HEK293T (cell line): ENCODE measurements at regions not wholly inside any gene's neighbourhood (a gene's known extent, or its start where the extent isn't known, plus 50 kb on each side); places are given as distances from the start of the nearest gene placed in this dataset.

Experiments
- CTCF ChIA-PET: fragments of 350-600 bp; formaldehyde crosslinking; extraction: SDS; loops from one replicate; lab custom pipeline; 2021; ENCODE audit warnings: antibody characterized with exemption, inconsistent platforms; lab: Yijun Ruan, JAX
- POLR2A ChIA-PET: fragments of 350-600 bp; formaldehyde crosslinking; extraction: SDS; loops from one replicate; lab custom pipeline; 2020; ENCODE audit warnings: antibody characterized with exemption, inconsistent platforms; lab: Yijun Ruan, JAX
- DNase-seq: peaks from one replicate; pipeline ENCODE4 v3.0.0; 2012; ENCODE audit warnings: mixed read lengths; ENCODE audit errors: extremely low spot score
- ARNT ChIP-seq: fragments of 450-650 bp; IDR thresholded peaks from 2 replicates; pipeline ENCODE4 v1.6.1; 2017; ENCODE audit warnings: mild to moderate bottlenecking
- BHLHE40 ChIP-seq: fragments of 450-650 bp; IDR thresholded peaks from 2 replicates; pipeline ENCODE4 v1.6.1; 2016; ENCODE audit warnings: mild to moderate bottlenecking, moderate library complexity, borderline replicate concordance
- CTBP1 ChIP-seq: fragments of 450-650 bp; IDR thresholded peaks from 2 replicates; pipeline ENCODE4 v1.6.1; 2016; ENCODE audit warnings: borderline replicate concordance
- ELF4 ChIP-seq: fragments of 450-650 bp; IDR thresholded peaks from 2 replicates; pipeline ENCODE4 v1.6.1; 2017; ENCODE audit warnings: antibody characterized with exemption
- FOXA1 ChIP-seq: fragments of 450-650 bp; IDR thresholded peaks from 2 replicates; pipeline ENCODE4 v1.6.1; 2016; ENCODE audit warnings: mild to moderate bottlenecking
- FOXK2 ChIP-seq: fragments of 450-650 bp; IDR thresholded peaks from 2 replicates; pipeline ENCODE4 v1.6.1; 2016; ENCODE audit warnings: mild to moderate bottlenecking
- FOXM1 ChIP-seq: fragments of 450-650 bp; IDR thresholded peaks from 2 replicates; pipeline ENCODE4 v1.6.1; 2017; ENCODE audit warnings: mild to moderate bottlenecking, borderline replicate concordance
- HDGF ChIP-seq: fragments of 450-650 bp; IDR thresholded peaks from 2 replicates; pipeline ENCODE4 v1.6.1; 2017; ENCODE audit warnings: antibody characterized with exemption, borderline replicate concordance
- L3MBTL2 ChIP-seq: fragments of 450-650 bp; conservative IDR thresholded peaks from 2 replicates; pipeline ENCODE4 v1.6.1; 2016; ENCODE audit warnings: mild to moderate bottlenecking
- LEF1 ChIP-seq: fragments of 450-650 bp; IDR thresholded peaks from 2 replicates; pipeline ENCODE4 v1.6.1; 2017; ENCODE audit warnings: mild to moderate bottlenecking, borderline replicate concordance
- NFRKB ChIP-seq: fragments of 450-650 bp; IDR thresholded peaks from 2 replicates; pipeline ENCODE4 v1.6.1; 2016; ENCODE audit warnings: mild to moderate bottlenecking, moderate library complexity
- SP1 ChIP-seq: fragments of 450-650 bp; IDR thresholded peaks from 2 replicates; pipeline ENCODE4 v1.6.1; 2017
- SUZ12 ChIP-seq: fragments of 450-650 bp; IDR thresholded peaks from 2 replicates; pipeline ENCODE4 v1.6.1; 2016; ENCODE audit warnings: mild to moderate bottlenecking
- TARDBP ChIP-seq: fragments of 450-650 bp; IDR thresholded peaks from 2 replicates; pipeline ENCODE4 v1.6.1; 2016
- ZNF384 ChIP-seq: fragments of 450-650 bp; IDR thresholded peaks from 2 replicates; pipeline ENCODE4 v1.6.1; 2016
- TF ChIP-seq, protein P1 (sequence below): fragments of 450-650 bp; IDR thresholded peaks from 2 replicates; pipeline ENCODE4 v1.6.1; 2016

DNA sequence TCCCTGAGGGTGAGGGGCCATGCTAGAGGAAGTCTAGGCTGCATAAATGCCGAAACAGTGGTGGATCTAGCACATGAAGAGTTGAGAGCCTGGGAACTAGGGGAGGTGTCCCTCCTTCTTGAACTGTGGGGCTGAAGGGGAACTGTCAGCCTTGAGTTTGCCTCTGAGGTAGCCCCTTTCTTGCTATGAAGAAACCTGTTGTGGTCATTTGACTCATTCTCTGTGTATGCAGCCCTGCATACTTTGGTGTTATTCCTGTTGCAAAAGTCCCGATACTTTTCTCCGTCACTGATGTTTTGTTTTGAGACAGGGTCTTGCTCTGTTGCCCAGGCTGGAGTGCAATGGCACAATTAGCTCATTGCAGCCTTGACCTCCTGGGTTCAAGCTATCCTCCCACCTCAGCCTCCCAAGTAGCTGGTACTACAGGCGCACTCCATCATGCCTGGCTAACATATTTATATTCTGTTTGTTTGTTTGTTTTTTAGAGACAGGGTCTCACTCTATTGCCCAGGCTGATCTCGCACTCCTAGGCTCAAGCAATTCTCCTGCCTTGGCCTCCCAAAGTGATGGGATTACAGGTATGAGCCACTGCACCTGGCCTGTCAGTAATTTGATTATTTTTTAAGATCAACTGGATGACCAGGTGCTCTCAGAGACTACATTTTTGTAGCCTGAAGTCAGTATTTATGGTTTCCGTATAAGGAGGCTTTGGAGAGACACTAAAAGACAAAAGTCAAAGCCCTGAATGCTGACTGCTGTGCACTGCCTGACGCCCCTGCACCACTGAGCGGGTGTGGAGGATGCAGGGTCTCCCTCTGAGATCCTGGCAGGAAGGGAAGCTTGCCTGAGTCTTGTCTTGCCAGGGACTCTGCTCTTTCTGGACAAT is 86.2 kb upstream of the KCNK12 start:
- no peak for TF ChIP-seq FOXK2
- TF ChIP-seq ARNT, result no peak
- TF ChIP-seq SUZ12, result no peak
- no peak for TF ChIP-seq L3MBTL2
- TF ChIP-seq ELF4, result no peak
- no peak for TF ChIP-seq HDGF
- TF ChIP-seq, protein P1, sequence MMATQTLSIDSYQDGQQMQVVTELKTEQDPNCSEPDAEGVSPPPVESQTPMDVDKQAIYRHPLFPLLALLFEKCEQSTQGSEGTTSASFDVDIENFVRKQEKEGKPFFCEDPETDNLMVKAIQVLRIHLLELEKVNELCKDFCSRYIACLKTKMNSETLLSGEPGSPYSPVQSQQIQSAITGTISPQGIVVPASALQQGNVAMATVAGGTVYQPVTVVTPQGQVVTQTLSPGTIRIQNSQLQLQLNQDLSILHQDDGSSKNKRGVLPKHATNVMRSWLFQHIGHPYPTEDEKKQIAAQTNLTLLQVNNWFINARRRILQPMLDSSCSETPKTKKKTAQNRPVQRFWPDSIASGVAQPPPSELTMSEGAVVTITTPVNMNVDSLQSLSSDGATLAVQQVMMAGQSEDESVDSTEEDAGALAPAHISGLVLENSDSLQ, result no peak
- no peak for DNase-seq
- CTCF ChIA-PET, result interaction anchor here (0.8 kb wide), 1 partner anchor 92 kb away, joined by 3 read pairs; no protein-coding TSS in a partner anchor
- POLR2A ChIA-PET, result interaction anchor here (1.2 kb wide), 1 partner anchor 12 kb away, joined by 4 read pairs; no protein-coding TSS in a partner anchor

DNA sequence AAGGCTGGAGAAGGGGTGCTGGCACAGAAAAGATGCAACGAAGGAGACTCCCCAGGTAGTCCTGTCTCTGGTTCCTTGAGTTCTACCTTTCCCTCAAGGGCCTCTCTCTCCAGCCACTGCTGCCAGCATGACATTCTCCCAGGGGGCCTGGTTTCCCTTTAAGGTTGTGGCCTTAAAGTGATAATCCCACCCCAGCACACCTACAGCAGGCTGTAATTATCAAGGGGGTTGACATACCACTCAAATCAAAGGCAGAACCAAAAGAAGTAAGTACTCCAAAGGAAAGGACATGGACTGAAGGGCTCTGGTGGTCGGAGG is 84.7 kb upstream of the KCNK12 start:
- TF ChIP-seq LEF1 (no peak), ZNF384 (no peak), TARDBP (no peak), CTBP1 (no peak), NFRKB (no peak), BHLHE40 (no peak), ELF4 (no peak), FOXM1 (no peak)
- ChIA-PET CTCF (no interaction called here), POLR2A (no interaction called here)
- no peak for DNase-seq

DNA sequence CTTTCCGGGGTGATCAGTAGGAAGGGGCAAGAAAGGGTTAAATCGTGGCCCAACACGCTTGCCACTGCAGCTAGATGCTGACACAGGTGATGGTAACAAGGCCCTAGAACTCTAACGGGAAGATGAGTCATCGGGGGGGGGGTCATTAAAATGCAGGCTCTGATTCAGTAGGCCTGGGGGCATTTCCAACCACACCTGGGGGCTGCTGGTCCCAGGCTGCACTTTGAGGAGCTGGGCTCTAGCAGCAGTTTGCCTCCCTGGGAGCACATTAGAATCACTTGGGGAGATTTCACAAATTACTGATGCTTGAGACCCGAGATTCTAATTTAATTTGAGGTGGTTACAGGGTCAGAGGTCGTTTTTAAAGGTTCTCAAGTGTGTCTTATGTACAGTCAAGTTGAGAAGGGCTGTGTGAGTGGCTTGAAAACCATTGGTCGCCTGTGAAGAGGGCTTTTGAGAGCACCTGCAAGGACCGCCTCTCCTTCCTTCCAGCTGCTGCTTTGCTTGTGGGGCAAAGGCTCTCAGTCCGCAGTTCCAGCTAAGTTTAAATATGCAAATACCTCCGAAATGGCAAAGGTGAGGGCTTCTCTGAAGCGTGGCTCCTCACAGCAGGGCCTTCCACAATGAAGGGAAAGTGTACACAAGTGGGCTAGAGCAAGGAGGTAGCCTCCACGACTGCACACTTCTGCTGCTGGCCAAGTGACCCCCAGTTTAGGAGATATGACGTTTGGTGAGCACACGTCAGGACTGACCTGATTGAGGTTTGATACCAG is 84.2 kb upstream of the KCNK12 start:
- ChIA-PET CTCF (interaction anchor here (0.9 to 1.5 kb wide), 6 partner anchors 10 to 128 kb away, joined by 3 to 11 read pairs (median 5); partner anchors contain the start of gene MSH6), POLR2A (no interaction called here)
- no peak for TF ChIP-seq FOXK2
- TF ChIP-seq CTBP1, result no peak
- no peak for TF ChIP-seq SP1
- TF ChIP-seq ZNF384, result no peak
- TF ChIP-seq NFRKB, result no peak
- TF ChIP-seq, protein P1, result no peak
- TF ChIP-seq L3MBTL2, result no peak
- TF ChIP-seq HDGF, result no peak
- TF ChIP-seq SUZ12, result no peak
- no peak for TF ChIP-seq ARNT
- TF ChIP-seq FOXM1, result no peak
- TF ChIP-seq BHLHE40, result no peak
- TF ChIP-seq ELF4, result no peak
- no peak for DNase-seq

DNA sequence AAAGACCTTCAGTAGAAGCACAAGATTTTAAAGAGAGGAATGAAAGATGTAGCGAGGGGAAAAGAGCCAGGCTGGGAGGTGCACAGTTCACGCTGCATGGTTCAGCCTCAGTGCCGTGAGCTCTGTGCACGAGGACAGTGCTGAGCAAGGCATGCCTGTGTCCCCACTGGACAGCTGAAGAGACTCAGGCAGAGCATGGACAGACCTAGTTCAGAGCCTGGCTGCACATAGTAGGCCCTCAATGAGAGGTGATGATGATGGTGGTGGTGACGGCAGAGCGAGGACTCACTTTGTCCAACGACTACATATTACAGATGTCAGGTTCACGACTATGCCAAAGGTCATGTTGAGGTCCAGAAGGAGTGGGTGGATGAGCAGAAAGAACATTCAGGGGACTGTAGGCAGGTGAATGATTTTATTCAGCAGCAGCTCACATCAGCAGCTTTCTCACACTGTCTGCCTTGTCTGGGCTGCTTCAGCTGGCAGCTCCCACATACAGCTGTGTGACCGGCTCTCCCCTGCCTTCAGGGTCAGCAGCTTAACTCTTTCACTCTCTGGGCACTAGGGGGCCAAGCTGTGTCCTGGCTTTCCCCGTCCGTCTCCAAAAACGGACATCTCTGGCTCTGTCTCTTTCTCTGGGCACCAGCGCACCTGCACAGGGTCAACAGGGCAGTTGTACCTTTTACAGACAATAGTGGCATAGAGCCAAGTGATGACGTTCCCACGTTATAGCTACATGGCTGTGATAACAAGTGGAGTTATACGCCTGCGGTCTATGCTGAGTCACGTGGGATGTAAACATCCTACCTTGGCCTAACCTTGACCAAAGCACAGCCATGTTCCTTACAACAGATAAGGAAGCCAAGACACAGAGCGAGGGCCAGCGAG is 83.4 kb upstream of the KCNK12 start:
- no peak for TF ChIP-seq NFRKB
- ChIA-PET POLR2A (no interaction called here), CTCF (interaction anchor here (0.6 to 1.5 kb wide), 10 partner anchors 10 to 129 kb away, joined by 3 to 11 read pairs (median 4); partner anchors contain the start of gene MSH6)
- DNase-seq, result peak; percentile 18

DNA sequence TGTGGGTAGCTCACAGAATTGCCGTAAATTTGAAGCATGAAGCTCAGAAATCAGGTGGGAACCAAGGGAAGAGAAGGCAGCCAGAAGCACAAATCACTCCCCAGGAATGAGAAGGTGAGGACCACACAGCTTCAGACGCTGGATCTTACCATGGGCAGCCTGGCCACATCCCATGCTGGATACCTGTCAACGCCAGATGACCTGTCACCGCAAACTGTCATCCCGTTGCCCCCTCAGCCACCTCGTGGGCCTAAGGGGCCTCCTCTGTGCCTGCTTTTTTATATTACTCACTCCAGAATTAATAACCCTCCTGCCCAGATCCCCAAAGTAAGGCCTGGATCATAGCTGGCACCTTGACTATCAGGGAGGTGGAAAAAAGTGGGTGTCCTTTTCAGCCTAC is 82.3 kb upstream of the KCNK12 start:
- CTCF ChIA-PET, result interaction anchor here (0.7 to 1.4 kb wide), 2 partner anchors 21 to 454 kb away, joined by 3 read pairs; no protein-coding TSS in a partner anchor
- TF ChIP-seq HDGF, result no peak
- no peak for DNase-seq
- POLR2A ChIA-PET, result interaction anchor here (1.3 kb wide), 1 partner anchor 10 kb away, joined by 3 read pairs; no protein-coding TSS in a partner anchor

DNA sequence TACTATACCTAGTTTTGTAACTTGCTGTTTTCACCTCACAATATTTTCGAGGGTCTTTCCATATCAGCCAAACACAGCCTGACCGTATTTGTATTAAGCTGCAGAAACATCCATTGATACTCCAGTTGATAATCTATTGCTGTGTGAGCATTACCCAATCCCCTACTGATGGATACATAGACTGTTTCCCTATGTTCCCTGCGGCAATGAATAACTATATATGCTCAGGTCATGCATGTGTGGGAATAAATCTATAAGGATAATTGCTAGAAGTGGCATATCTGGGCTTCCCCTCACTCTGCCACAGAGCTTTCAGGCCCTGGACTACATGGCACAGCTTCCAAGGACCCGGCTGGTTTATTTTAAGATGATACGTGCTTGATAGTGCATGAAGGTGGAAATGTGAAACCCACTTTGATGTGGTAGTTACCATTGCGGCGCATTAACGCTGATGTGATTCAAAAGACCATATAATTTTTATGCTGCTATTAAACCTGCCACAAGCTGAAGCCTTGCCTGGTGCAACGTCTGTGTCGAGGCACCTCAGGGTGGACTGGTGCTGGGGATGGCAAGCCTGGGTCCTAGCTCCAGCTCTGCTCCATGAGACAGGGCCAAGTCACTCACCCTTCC is 81.4 kb upstream of the KCNK12 start:
- ChIA-PET CTCF (interaction anchor here (0.7 kb wide), 1 partner anchor 455 kb away, joined by 3 read pairs; no protein-coding TSS in a partner anchor), POLR2A (interaction anchor here (1.3 kb wide), 1 partner anchor 9 kb away, joined by 3 read pairs; no protein-coding TSS in a partner anchor)
- DNase-seq, result no peak
- TF ChIP-seq FOXM1, result no peak
- no peak for TF ChIP-seq ELF4
- TF ChIP-seq FOXA1, result no peak
- no peak for TF ChIP-seq FOXK2
- TF ChIP-seq LEF1, result no peak
- no peak for TF ChIP-seq CTBP1
